HepG2 (cell line): ENCODE measurements at regions not wholly inside any gene's neighbourhood (a gene's known extent, or its start where the extent isn't known, plus 50 kb on each side); places are given as distances from the start of the nearest gene placed in this dataset.

Experiments used
- ATAC-seq: fragments of 200-7000 bp; cut with Tn5 transposase; 3 replicates; pipeline ENCODE4 v1.9.1; 2020; ENCODE audit warnings: mild to moderate bottlenecking, moderate library complexity
- BruUV-seq: library from RNA; stranded (reverse); fragments of 400-500 nt; replicated peaks from 2 replicates; lab custom pipeline; 2021; lab: Mats Ljungman, UMichigan
- CTCF ChIA-PET: fragments of 300-600 bp; formaldehyde crosslinking; extraction: SDS; loops from one replicate; lab custom pipeline; 2021; ENCODE audit warnings: low total read pairs, inconsistent platforms, low intra/inter-chr PET ratio; lab: Yijun Ruan, JAX
- POLR2A ChIA-PET: fragments of 350-600 bp; sonication (Branson Sonifier 250); formaldehyde crosslinking; loops from one replicate; lab custom pipeline; 2020; ENCODE audit warnings: antibody characterized with exemption, inconsistent platforms; lab: Yijun Ruan, JAX
- DNase-seq: peaks from one replicate; pipeline ENCODE4 v3.0.0-alpha.2; 2015; ENCODE audit warnings: low spot score
- FAIRE-seq: peaks from 3 replicates; lab custom pipeline; 2011; peaks lifted over from hg19 to GRCh38; lab: Jason Lieb, UNC
- H2AFZ ChIP-seq: one replicate; pipeline ENCODE4 v1.6.1; 2011; ENCODE audit warnings: low read length, inconsistent platforms
- H3K27ac ChIP-seq: fragments of 300-600 bp; 3 replicates; pipeline ENCODE4 v1.8.0; 2011; ENCODE audit warnings: mixed run types, mild to moderate bottlenecking, mixed read lengths, low read length, inconsistent platforms; ENCODE audit not compliant: insufficient read depth; ENCODE audit errors: extremely low read length
- H3K27me3 ChIP-seq, 2 experiments: fragments of 200-600 bp in 1 of 2; 2 replicates in 1 of 2; 3 replicates in 1 of 2; pipeline versions ENCODE4 v1.6.0 to v1.8.0; 2011; ENCODE audit warnings: low read length in 2 of 2, mild to moderate bottlenecking in 2 of 2, moderate library complexity in 2 of 2, inconsistent platforms in 1 of 2; ENCODE audit not compliant: insufficient read depth in 2 of 2, control insufficient read depth in 1 of 2
- H3K36me3 ChIP-seq, 2 experiments: fragments of 200-600 bp in 1 of 2; replicated peaks in 1 of 2; 2 replicates in 1 of 2; 3 replicates in 1 of 2; pipeline versions ENCODE4 v1.5.1 to v1.8.0; 2011; ENCODE audit warnings: low read length in 2 of 2, inconsistent platforms in 1 of 2; ENCODE audit not compliant: insufficient read depth in 2 of 2, control insufficient read depth in 1 of 2
- H3K4me1 ChIP-seq: 2 replicates; pipeline ENCODE4 v1.5.1; 2012; ENCODE audit warnings: low read length, inconsistent platforms; ENCODE audit not compliant: insufficient read depth
- H3K4me2 ChIP-seq: 2 replicates; pipeline ENCODE4 v1.6.0; 2011; ENCODE audit warnings: low read depth, low read length, inconsistent platforms
- H3K4me3 ChIP-seq, 3 experiments: fragments of 200-600 bp in 1 of 3; sonication (generic), shearing (Covaris generic) in 1 of 3; replicated peaks in 1 of 3; 2 replicates each; pipeline ENCODE4 v1.5.1; 2011 to 2016; ENCODE audit warnings: low read length in 3 of 3, inconsistent platforms in 2 of 3, low read depth in 2 of 3, mild to moderate bottlenecking in 2 of 3, control low read depth in 1 of 3, mixed read lengths in 1 of 3; ENCODE audit not compliant: insufficient read depth in 1 of 3
- H3K79me2 ChIP-seq: one replicate; pipeline ENCODE4 v1.6.1; 2011; ENCODE audit warnings: low read length, inconsistent platforms; ENCODE audit not compliant: insufficient read depth
- H3K9ac ChIP-seq: 2 replicates; pipeline ENCODE4 v1.6.0; 2011; ENCODE audit warnings: mild to moderate bottlenecking, low read depth, low read length, inconsistent platforms; ENCODE audit not compliant: insufficient read depth
- H3K9me3 ChIP-seq: 2 replicates; pipeline ENCODE4 v1.5.1; 2012; ENCODE audit warnings: mild to moderate bottlenecking, low read length
- H4K20me1 ChIP-seq: 2 replicates; pipeline ENCODE4 v1.6.0; 2011; ENCODE audit warnings: inconsistent platforms, mild to moderate bottlenecking, low read length, moderate library complexity; ENCODE audit not compliant: insufficient read depth
- DMAP1 ChIP-seq: IDR thresholded peaks from 2 replicates; pipeline ENCODE4 v1.6.1; 2016
- IRF2 ChIP-seq: IDR thresholded peaks from 2 replicates; pipeline ENCODE4 v1.6.1; 2018; ENCODE audit warnings: missing genetic modification reagents, missing compliant biosample characterization
- MIER3 ChIP-seq: IDR thresholded peaks from 2 replicates; pipeline ENCODE4 v1.6.1; 2016; ENCODE audit warnings: missing compliant biosample characterization, borderline replicate concordance
- POLR2G ChIP-seq: fragments of 200-400 bp; formaldehyde crosslinking; IDR thresholded peaks from 2 replicates; pipeline ENCODE4 v1.6.1; 2018; ENCODE audit warnings: mild to moderate bottlenecking, low read depth, low read length, moderate library complexity
- TMF1 ChIP-seq: sonication (generic); formaldehyde crosslinking; IDR thresholded peaks from 2 replicates; pipeline ENCODE4 v1.8.1; 2022; ENCODE audit warnings: low read depth, missing genetic modification reagents
- ZFP36L2 ChIP-seq: sonication (generic); formaldehyde crosslinking; IDR thresholded peaks from 2 replicates; pipeline ENCODE4 v1.4.0; 2020; ENCODE audit warnings: missing genetic modification reagents
- ZNF431 ChIP-seq: sonication (generic); formaldehyde crosslinking; IDR thresholded peaks from 2 replicates; pipeline ENCODE4 v1.9.0; 2022; ENCODE audit warnings: missing genetic modification reagents, low read depth, mild to moderate bottlenecking, borderline replicate concordance
- ZNF530 ChIP-seq: sonication (generic); formaldehyde crosslinking; IDR thresholded peaks from 2 replicates; pipeline ENCODE4 v1.5.0; 2020; ENCODE audit warnings: low read depth, mild to moderate bottlenecking, missing genetic modification reagents
- ZNF607 ChIP-seq: sonication (generic); formaldehyde crosslinking; IDR thresholded peaks from 2 replicates; pipeline ENCODE4 v1.5.1; 2020; ENCODE audit warnings: missing genetic modification reagents, mild to moderate bottlenecking, borderline replicate concordance
- ZNF839 ChIP-seq: sonication (generic); formaldehyde crosslinking; IDR thresholded peaks from 2 replicates; pipeline ENCODE4 v1.4.0; 2020; ENCODE audit warnings: missing genetic modification reagents, mild to moderate bottlenecking, borderline replicate concordance
- WGBS: methylation state at CpG from one replicate; pipeline ENCODE4 v1.1.6; 2017; ENCODE audit warnings: low lambda C conversion rate; 5-methylcytosine and 5-hydroxymethylcytosine counted together
- in situ Hi-C: cut with HindIII; loops from 2 replicates; pipeline ENCODE4 v1.10.0; 2017; ENCODE audit warnings: low pct_unique_long_range_greater_than_20kb; ENCODE audit not compliant: extremely low pct_ligation_motif_present
- intact Hi-C: fragments of 100-400 bp; cut with micrococcal nuclease; formaldehyde crosslinking; loops from one replicate; pipeline ENCODE4 v1.10.0; 2022; ENCODE audit not compliant: unreplicated experiment
- TF ChIP-seq, protein P1 (sequence below): sonication (generic); formaldehyde crosslinking; IDR thresholded peaks from 2 replicates; pipeline ENCODE4 v1.8.0; 2022; ENCODE audit warnings: mild to moderate bottlenecking, missing genetic modification reagents, moderate library complexity
- TF ChIP-seq, protein P2 (sequence below): sonication (generic); formaldehyde crosslinking; IDR thresholded peaks from 2 replicates; pipeline ENCODE4 v1.5.1; 2020; ENCODE audit warnings: missing genetic modification reagents, mild to moderate bottlenecking, borderline replicate concordance

DNA sequence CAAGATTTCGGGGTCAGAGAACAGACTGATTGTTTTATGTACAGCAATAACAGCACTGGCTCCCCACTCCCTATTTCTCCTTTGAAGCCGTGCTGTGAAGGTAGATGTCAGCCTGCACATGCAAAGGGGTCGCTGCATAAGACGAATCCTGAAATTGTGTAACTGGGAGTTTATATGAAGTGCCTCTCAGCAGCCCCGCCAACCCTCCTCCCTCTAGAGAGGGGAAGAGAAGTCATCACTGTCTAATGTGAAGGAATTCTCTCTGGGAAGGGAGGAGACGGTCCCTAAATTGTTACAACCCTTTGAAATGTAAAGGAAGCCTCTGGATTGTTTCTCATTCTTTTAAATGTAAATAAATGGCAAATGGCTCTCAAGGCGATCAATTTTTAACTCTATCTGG lies 545.3 kb downstream of the PLA2G4A start:
- no peak for DNase-seq
- TF ChIP-seq POLR2G (no peak), DMAP1 (CRISPR knock-in tag) (no peak), ZNF839 (no peak), ZFP36L2 (CRISPR knock-in tag) (no peak), MIER3 (no peak), ZNF431 (CRISPR knock-in tag) (no peak), ZNF530 (CRISPR knock-in tag) (no peak), IRF2 (CRISPR knock-in tag) (no peak), ZNF607 (CRISPR knock-in tag) (no peak), TMF1 (CRISPR knock-in tag) (no peak)
- TF ChIP-seq, protein P1, sequence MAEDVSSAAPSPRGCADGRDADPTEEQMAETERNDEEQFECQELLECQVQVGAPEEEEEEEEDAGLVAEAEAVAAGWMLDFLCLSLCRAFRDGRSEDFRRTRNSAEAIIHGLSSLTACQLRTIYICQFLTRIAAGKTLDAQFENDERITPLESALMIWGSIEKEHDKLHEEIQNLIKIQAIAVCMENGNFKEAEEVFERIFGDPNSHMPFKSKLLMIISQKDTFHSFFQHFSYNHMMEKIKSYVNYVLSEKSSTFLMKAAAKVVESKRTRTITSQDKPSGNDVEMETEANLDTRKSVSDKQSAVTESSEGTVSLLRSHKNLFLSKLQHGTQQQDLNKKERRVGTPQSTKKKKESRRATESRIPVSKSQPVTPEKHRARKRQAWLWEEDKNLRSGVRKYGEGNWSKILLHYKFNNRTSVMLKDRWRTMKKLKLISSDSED (CRISPR knock-in tag): no peak
- TF ChIP-seq, protein P2, sequence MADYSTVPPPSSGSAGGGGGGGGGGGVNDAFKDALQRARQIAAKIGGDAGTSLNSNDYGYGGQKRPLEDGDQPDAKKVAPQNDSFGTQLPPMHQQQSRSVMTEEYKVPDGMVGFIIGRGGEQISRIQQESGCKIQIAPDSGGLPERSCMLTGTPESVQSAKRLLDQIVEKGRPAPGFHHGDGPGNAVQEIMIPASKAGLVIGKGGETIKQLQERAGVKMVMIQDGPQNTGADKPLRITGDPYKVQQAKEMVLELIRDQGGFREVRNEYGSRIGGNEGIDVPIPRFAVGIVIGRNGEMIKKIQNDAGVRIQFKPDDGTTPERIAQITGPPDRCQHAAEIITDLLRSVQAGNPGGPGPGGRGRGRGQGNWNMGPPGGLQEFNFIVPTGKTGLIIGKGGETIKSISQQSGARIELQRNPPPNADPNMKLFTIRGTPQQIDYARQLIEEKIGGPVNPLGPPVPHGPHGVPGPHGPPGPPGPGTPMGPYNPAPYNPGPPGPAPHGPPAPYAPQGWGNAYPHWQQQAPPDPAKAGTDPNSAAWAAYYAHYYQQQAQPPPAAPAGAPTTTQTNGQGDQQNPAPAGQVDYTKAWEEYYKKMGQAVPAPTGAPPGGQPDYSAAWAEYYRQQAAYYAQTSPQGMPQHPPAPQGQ (CRISPR knock-in tag): no peak
- TF ChIP-seq, all 625 proteins: peak for 0
- Histone ChIP-seq H3K9ac (no peak overlapping the region), H3K4me2 (no peak overlapping the region), H3K27me3 (no peaks in the 10 kb centered on the region), H3K79me2 (no peaks in the 10 kb centered on the region), H3K36me3 (no peaks in the 10 kb centered on the region), H3K4me3 (no peak overlapping the region), H2AFZ (no peak overlapping the region), H3K4me1 (no peaks in the 10 kb centered on the region), H4K20me1 (no peaks in the 10 kb centered on the region), H3K27ac (no peak overlapping the region), H3K9me3 (no peaks in the 10 kb centered on the region)
- in situ Hi-C loops: no loop called here
- FAIRE-seq (no peak), ATAC-seq (no peak)
- BruUV-seq: no TSS peak
- intact Hi-C loops: no loop called here
- ChIA-PET CTCF (no interaction called here), POLR2A (no interaction called here)
- 6% methylated on average over 7 of the region's 7 CpGs for WGBS
